LNCAP (cell line): ENCODE measurements at regions not wholly inside any gene's neighbourhood (a gene's known extent, or its start where the extent isn't known, plus 50 kb on each side); places are given as distances from the start of the nearest gene placed in this dataset.

Experiments used
- CTCF ChIP-seq: fragments of 450-650 bp; IDR thresholded peaks from 2 replicates; pipeline ENCODE4 v1.5.1; 2017; ENCODE audit warnings: mild to moderate bottlenecking

- no peak for TF ChIP-seq CTCF
Observed at GRCh38 chr16:52851211-52851740, 201.4 kb downstream of the CHD9NB start.

GRCh38 chr16:52843381-52843780 is 209.3 kb downstream of the CHD9NB start:
- TF ChIP-seq CTCF = no peak

- TF ChIP-seq CTCF = no peak
Observed at GRCh38 chr16:52837251-52837650, 215.4 kb downstream of the CHD9NB start.

GRCh38 chr16:52834736-52835465 is 217.8 kb downstream of the CHD9NB start:
- TF ChIP-seq CTCF = no peak

- no peak for TF ChIP-seq CTCF
Observed at GRCh38 chr16:52832771-52833170, 219.9 kb downstream of the CHD9NB start.

GRCh38 chr16:52827456-52827855 is 225.2 kb downstream of the CHD9NB start:
- no peak for TF ChIP-seq CTCF

GRCh38 chr16:52825892-52826291 is 226.8 kb downstream of the CHD9NB start:
- no peak for TF ChIP-seq CTCF

- no peak for TF ChIP-seq CTCF
Observed at GRCh38 chr16:52819808-52820207, 232.9 kb downstream of the CHD9NB start.
